ENCODE measurements at regions not wholly inside any gene's neighbourhood (a gene's known extent, or its start where the extent isn't known, plus 50 kb on each side); places are given as distances from the start of the nearest gene placed in this dataset.

DNA sequence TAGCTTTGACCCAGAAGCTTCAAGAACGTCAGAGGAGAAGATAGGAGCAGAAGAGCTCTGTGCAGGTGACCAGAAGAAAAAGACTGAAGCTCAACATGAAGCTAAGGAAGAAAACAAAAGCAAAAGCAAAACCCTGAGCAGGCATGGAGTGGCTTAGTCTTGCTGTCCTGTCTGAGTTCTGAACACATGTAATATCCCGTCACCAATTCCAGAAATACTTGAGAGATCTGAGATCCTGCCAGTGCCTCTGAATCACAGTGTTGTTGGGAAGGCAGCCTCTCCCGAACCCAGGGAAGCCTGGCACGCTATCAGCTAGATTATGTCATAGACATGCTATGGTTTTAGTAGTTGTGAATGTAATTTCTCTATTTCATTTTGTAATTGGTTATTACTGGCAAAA, 235.7 kb downstream of the ICE1 start:
- intact Hi-C loops (cut with DNase I, micrococcal nuclease), result no loop called here
- ChIA-PET CTCF (no interaction called here), POLR2A (no interaction called here)
- DNase-seq (no peak), ATAC-seq (no peak)
- Mint-ChIP-seq H3K4me1 (no peaks in the 10 kb centered on the region), H3K36me3 (ENCODE audit: low read depth) (no peaks in the 10 kb centered on the region), H3K9me3 (ENCODE audit: low read depth) (no peaks in the 10 kb centered on the region), H3K27me3 (peaks cover 7% of the 10 kb centered on the region), H3K4me3 (no peak overlapping the region), H3K27ac (no peak overlapping the region)

DNA sequence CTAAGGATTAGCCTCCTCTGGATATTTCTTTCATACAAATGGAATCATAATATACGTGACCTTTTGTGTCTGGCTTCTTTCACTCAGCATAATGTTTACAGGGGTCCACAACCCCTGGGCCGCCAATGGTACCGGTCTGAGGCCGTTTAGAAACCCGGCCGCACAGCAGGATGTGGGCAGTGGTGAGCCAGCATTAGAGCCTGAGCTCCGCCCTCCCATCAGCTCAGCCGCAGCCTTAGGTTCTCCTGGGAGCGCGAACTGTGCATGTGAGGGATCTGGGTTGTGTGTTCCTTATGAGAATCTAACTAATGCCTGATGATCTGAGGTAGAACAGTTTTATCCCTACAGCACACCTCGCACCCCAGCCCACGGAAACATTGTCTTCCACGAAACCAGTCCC, 229.7 kb downstream of the ICE1 start:
- DNase-seq (no peak), ATAC-seq (no peak)
- intact Hi-C loops (cut with DNase I, micrococcal nuclease), result no loop called here
- Mint-ChIP-seq H3K36me3 (ENCODE audit: low read depth) (no peaks in the 10 kb centered on the region), H3K4me3 (no peak overlapping the region), H3K27ac (no peak overlapping the region), H3K9me3 (ENCODE audit: low read depth) (no peaks in the 10 kb centered on the region), H3K27me3 (no peaks in the 10 kb centered on the region), H3K4me1 (no peaks in the 10 kb centered on the region)
- POLR2A ChIA-PET, result no interaction called here
- CTCF ChIA-PET, result no interaction called here

DNA sequence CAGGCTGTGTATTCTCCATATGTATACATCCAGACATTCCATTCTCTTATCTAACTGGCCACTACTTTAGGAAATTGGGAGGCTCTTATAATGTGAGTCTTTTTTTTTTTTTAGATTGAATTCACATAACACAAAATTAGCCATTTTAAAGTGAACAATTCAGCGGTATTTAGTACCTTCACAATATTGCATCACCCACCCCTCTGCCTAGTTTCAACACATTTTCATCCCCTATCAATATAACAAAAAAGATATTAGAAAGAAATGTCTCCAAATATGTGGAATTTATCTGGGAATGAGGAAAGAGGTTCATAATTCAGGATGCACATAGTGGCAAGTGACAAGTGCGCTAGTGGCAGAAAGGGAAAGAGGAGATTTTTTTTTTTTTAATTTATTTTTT, 228.5 kb downstream of the ICE1 start:
- ATAC-seq, result no peak
- POLR2A ChIA-PET, result no interaction called here
- Mint-ChIP-seq H3K27me3 (no peaks in the 10 kb centered on the region), H3K27ac (no peak overlapping the region), H3K4me3 (no peak overlapping the region), H3K36me3 (ENCODE audit: low read depth) (no peaks in the 10 kb centered on the region), H3K9me3 (ENCODE audit: low read depth) (no peaks in the 10 kb centered on the region), H3K4me1 (no peaks in the 10 kb centered on the region)
- CTCF ChIA-PET, result no interaction called here
- intact Hi-C loops (cut with DNase I, micrococcal nuclease), result no loop called here
- DNase-seq, result no peak

DNA sequence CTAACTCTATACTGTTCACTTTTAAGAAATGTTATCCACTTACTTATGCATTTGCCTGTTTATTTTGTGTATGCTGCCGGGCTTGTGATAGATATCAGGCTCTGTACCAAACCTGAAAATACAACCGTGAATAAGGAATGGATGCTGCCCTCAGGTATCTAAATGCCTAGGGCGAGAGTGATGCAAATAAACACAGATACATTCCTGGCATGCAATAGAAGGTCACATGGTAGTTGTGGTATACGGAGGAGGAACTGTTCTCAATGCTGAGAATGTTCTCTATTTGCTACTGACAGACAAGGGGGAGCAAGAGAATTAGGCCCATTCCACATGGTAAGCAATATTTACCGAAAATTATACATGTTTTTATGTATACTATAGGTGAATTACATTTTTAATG, 227.8 kb downstream of the ICE1 start:
- ChIA-PET POLR2A (no interaction called here), CTCF (no interaction called here)
- no peak overlapping the region for H3K4me3 Mint-ChIP-seq
- H3K27ac Mint-ChIP-seq, result no peak overlapping the region
- ATAC-seq (no peak), DNase-seq (no peak)
- H3K27me3 Mint-ChIP-seq, result no peaks in the 10 kb centered on the region
- no peaks in the 10 kb centered on the region for H3K9me3 Mint-ChIP-seq (ENCODE audit: low read depth)
- intact Hi-C loops (cut with DNase I, micrococcal nuclease), result no loop called here
- H3K4me1 Mint-ChIP-seq, result no peaks in the 10 kb centered on the region
- H3K36me3 Mint-ChIP-seq (ENCODE audit: low read depth), result no peaks in the 10 kb centered on the region

DNA sequence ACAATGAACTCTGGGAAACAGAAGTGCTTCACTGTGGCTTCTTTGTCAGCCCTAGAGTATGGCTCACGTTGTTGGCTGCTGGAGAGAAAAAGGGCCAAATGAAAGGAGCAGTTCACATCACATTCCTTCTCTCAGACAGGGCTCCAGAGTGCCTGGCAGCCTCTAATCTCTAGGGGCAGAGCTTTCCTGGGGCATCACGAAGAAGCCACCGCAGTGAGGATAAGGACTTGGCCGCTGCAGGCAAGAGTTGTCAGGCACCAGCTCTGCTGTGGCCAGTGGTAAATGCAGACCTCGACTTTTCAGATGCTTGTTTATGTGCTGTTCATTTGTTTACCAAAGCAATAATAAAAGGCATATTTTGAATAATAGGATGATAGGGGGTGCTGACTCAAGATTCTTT, 227.2 kb downstream of the ICE1 start:
- intact Hi-C loops (cut with DNase I, micrococcal nuclease), result no loop called here
- no peak for DNase-seq
- H3K9me3 Mint-ChIP-seq (ENCODE audit: low read depth), result no peaks in the 10 kb centered on the region
- ChIA-PET POLR2A (no interaction called here), CTCF (no interaction called here)
- H3K4me3 Mint-ChIP-seq, result no peak overlapping the region
- H3K4me1 Mint-ChIP-seq, result no peaks in the 10 kb centered on the region
- H3K27me3 Mint-ChIP-seq, result no peaks in the 10 kb centered on the region
- ATAC-seq, result no peak
- no peak overlapping the region for H3K27ac Mint-ChIP-seq
- no peaks in the 10 kb centered on the region for H3K36me3 Mint-ChIP-seq (ENCODE audit: low read depth)

DNA sequence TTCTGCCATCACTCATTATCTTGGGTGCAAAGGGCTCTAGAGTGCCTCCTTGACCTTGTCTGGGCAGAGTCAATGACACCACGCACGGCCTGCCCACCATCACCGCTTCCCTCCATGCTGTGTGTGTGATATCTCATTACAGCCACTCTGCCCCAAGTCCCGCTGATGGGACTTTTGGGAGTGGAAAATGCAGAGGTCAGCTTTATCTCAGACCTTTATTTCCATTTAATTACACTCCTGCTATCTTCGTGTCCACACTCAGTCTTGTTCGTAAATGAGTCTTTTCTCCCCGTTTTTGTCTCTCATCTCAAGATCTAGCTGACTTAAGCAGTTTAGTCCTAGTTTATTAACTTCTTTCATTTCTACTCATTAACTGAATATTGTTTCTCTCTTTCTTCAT, 226.2 kb downstream of the ICE1 start:
- intact Hi-C loops (cut with DNase I, micrococcal nuclease), result no loop called here
- no peak overlapping the region for H3K27ac Mint-ChIP-seq
- no peaks in the 10 kb centered on the region for H3K27me3 Mint-ChIP-seq
- no peaks in the 10 kb centered on the region for H3K36me3 Mint-ChIP-seq (ENCODE audit: low read depth)
- H3K4me3 Mint-ChIP-seq, result no peak overlapping the region
- DNase-seq (no peak), ATAC-seq (no peak)
- no peaks in the 10 kb centered on the region for H3K4me1 Mint-ChIP-seq
- ChIA-PET CTCF (no interaction called here), POLR2A (no interaction called here)
- no peaks in the 10 kb centered on the region for H3K9me3 Mint-ChIP-seq (ENCODE audit: low read depth)

DNA sequence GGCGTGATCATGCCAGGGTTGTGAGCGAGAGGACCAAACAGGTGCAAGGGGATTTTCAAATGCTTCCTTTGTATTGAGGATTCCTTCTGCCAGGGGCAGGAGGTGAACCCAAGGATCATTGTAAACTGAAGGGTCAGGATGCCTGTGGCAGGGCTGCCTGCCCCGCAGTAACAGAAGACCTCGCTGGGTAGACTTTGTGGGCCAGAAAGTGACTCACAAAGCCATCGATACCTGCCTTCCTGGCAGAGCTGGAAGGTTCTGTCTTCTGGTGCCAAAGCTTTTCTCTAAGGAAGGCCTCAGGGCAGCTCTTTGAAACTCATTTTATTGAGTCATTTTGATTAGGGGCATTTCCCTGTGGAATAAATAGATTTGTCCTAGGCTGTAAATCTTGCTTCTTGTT, 223.4 kb downstream of the ICE1 start:
- Mint-ChIP-seq H3K4me1 (no peaks in the 10 kb centered on the region), H3K27ac (no peak overlapping the region), H3K9me3 (ENCODE audit: low read depth) (no peaks in the 10 kb centered on the region), H3K36me3 (ENCODE audit: low read depth) (no peaks in the 10 kb centered on the region), H3K4me3 (no peak overlapping the region), H3K27me3 (peaks cover 2% of the 10 kb centered on the region)
- no peak for DNase-seq
- ATAC-seq, result no peak
- CTCF ChIA-PET, result no interaction called here
- intact Hi-C loops (cut with DNase I, micrococcal nuclease), result no loop called here
- POLR2A ChIA-PET, result interaction anchor here (0.6 kb wide), 1 partner anchor 371 kb away, joined by 3 read pairs; no protein-coding TSS in a partner anchor

DNA sequence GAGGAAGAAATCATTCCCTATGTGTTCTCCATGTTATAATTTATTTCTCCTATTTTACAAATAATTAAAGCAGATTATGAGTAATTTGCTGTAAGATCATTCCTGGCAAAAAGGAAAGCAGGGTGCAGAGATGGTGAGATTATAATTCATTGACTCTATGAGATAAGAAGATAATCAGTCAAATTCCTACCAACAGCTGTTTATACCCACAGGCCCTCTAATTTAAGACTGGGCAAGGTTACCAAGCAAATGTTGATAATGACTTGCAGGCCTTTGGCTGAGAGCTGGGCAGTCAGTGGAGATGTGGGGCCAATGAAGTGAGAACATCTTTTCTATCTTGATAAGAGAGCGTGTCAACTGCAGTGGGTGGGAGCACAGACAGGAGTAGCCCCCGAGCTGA, 222.7 kb downstream of the ICE1 start:
- peaks cover 2% of the 10 kb centered on the region for H3K27me3 Mint-ChIP-seq
- intact Hi-C loops (cut with DNase I, micrococcal nuclease), result no loop called here
- no peaks in the 10 kb centered on the region for H3K4me1 Mint-ChIP-seq
- ChIA-PET CTCF (no interaction called here), POLR2A (interaction anchor here (0.6 kb wide), 1 partner anchor 372 kb away, joined by 3 read pairs; no protein-coding TSS in a partner anchor)
- H3K4me3 Mint-ChIP-seq, result no peak overlapping the region
- no peak for DNase-seq
- no peak for ATAC-seq
- H3K9me3 Mint-ChIP-seq (ENCODE audit: low read depth), result no peaks in the 10 kb centered on the region
- no peak overlapping the region for H3K27ac Mint-ChIP-seq
- no peaks in the 10 kb centered on the region for H3K36me3 Mint-ChIP-seq (ENCODE audit: low read depth)

DNA sequence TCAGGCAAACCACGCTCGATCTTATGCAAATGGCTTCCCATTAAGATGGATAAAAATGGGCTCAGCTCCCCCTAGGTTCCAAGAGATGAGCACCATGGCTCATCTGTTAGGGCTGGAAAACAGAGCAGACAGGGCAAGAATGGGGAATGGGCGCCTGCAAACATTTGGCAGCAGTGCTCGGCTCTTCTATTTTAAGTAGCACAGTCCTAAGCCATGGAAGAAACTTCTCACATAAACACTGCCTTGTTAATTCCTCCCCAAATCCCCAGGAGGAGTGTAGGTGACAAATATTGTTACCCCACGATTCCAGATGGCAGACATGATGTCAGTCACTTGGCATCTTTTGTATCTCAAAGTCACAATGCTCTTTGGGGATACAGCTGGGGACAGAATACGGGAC, 221.8 kb downstream of the ICE1 start:
- no peaks in the 10 kb centered on the region for H3K36me3 Mint-ChIP-seq (ENCODE audit: low read depth)
- H3K27me3 Mint-ChIP-seq, result peaks cover 9% of the 10 kb centered on the region
- no peak overlapping the region for H3K27ac Mint-ChIP-seq
- H3K4me3 Mint-ChIP-seq, result no peak overlapping the region
- ChIA-PET CTCF (no interaction called here), POLR2A (no interaction called here)
- DNase-seq (no peak), ATAC-seq (no peak)
- intact Hi-C loops (cut with DNase I, micrococcal nuclease), result loop anchor here in 1 of 2 experiments (5.0 kb wide), 1 partner anchor 152 kb away; no protein-coding TSS in a partner anchor
- H3K4me1 Mint-ChIP-seq, result no peaks in the 10 kb centered on the region
- no peaks in the 10 kb centered on the region for H3K9me3 Mint-ChIP-seq (ENCODE audit: low read depth)

DNA sequence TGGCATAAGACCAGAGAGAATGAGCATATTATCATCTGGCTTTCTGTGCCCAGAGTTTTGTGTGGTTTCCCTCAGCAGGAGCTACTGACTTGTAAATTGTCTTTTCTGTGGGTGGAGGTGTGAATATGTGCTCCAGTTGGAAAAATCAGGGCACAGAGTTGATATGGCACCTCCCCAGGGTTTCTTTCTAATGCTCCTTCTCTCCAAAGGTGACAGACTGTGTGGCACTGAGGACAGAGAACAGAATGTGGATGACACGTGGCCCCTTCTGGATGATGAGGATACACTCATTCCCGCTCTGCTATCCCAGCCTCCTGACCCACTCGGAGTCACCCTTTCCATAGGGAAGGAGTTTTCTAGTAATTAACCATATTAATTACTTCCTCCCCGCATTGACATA, 221.0 kb downstream of the ICE1 start:
- no peak overlapping the region for H3K4me3 Mint-ChIP-seq
- no peak for ATAC-seq
- DNase-seq, result no peak
- POLR2A ChIA-PET, result no interaction called here
- CTCF ChIA-PET, result no interaction called here
- H3K27ac Mint-ChIP-seq, result no peak overlapping the region
- no peaks in the 10 kb centered on the region for H3K9me3 Mint-ChIP-seq (ENCODE audit: low read depth)
- no peaks in the 10 kb centered on the region for H3K4me1 Mint-ChIP-seq
- no peaks in the 10 kb centered on the region for H3K36me3 Mint-ChIP-seq (ENCODE audit: low read depth)
- H3K27me3 Mint-ChIP-seq, result peaks cover 9% of the 10 kb centered on the region
- intact Hi-C loops (cut with DNase I, micrococcal nuclease), result loop anchor here in 1 of 2 experiments (5.0 kb wide), 1 partner anchor 151 kb away; no protein-coding TSS in a partner anchor

DNA sequence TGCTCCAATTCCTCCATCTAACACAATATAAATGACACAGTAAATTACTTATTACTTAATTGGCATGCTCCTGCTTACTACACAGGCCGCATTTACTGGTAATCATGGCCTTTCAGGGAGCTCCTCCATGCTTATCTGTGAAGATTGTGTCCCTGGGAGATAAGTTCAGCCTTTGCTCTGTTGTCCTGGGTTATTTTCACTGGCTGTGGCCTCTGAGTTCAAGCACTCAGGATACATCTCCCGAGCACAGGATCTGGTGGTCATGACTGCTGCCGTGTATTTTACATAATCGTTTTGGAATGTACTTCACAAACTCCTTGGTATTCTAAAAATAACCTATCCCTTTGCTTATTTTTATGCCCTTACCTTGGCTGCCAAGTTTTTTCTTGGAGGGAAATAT, 215.7 kb downstream of the ICE1 start:
- Mint-ChIP-seq H3K27me3 (peaks cover 12% of the 10 kb centered on the region), H3K36me3 (ENCODE audit: low read depth) (no peaks in the 10 kb centered on the region), H3K27ac (no peak overlapping the region), H3K9me3 (ENCODE audit: low read depth) (no peaks in the 10 kb centered on the region), H3K4me3 (no peak overlapping the region), H3K4me1 (no peaks in the 10 kb centered on the region)
- no peak for ATAC-seq
- POLR2A ChIA-PET, result no interaction called here
- no peak for DNase-seq
- CTCF ChIA-PET, result no interaction called here
- intact Hi-C loops (cut with DNase I, micrococcal nuclease), result no loop called here

DNA sequence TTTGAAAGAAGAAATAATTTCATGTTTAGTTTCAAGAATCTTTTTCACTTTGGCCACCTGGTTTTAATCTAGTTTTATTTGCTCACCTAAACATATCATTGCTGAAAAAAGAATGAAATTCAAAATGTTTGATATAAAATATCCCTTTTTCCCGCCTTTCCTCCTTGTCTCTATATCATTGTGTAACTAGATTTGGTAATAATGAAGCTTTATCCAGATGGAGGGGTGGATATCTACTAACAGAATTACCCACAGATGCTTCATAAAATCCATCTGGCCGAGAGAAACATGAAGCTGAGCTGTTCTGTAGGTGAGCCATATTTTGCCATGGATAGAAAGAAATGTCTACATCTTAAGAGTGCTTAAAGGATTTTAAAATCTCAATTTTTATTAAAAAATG, 214.7 kb downstream of the ICE1 start:
- no peaks in the 10 kb centered on the region for H3K9me3 Mint-ChIP-seq (ENCODE audit: low read depth)
- no peak overlapping the region for H3K27ac Mint-ChIP-seq
- ChIA-PET POLR2A (no interaction called here), CTCF (no interaction called here)
- no peaks in the 10 kb centered on the region for H3K4me1 Mint-ChIP-seq
- no peak overlapping the region for H3K4me3 Mint-ChIP-seq
- DNase-seq, result no peak
- H3K36me3 Mint-ChIP-seq (ENCODE audit: low read depth), result no peaks in the 10 kb centered on the region
- H3K27me3 Mint-ChIP-seq, result peaks cover 10% of the 10 kb centered on the region
- ATAC-seq, result no peak
- intact Hi-C loops (cut with DNase I, micrococcal nuclease), result no loop called here

DNA sequence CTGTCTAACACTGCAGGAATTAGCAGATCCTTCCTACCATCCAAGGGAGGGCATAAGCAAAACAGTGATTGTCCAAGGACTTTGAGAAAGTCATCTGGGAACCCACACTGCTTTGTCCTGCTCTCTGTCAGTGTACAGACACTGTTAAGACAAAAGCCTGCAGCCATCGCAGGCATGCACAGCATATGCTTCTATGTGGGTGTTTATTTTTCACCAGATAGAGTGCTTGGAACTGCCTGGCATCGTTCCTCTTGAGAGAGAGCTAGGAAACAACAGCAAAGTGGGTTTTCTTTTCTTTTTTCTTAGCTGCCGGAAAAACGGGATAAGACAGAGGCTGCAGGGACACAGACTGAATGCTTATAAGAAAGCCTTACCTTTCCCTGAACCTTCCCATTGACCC, 212.3 kb downstream of the ICE1 start:
- H3K4me1 Mint-ChIP-seq, result no peaks in the 10 kb centered on the region
- POLR2A ChIA-PET, result no interaction called here
- CTCF ChIA-PET, result no interaction called here

More for the DNA sequence above, 212.3 kb downstream of the ICE1 start:
- no peak for DNase-seq
- H3K36me3 Mint-ChIP-seq (ENCODE audit: low read depth), result no peaks in the 10 kb centered on the region
- H3K27me3 Mint-ChIP-seq, result peaks cover 7% of the 10 kb centered on the region
- intact Hi-C loops (cut with DNase I, micrococcal nuclease), result no loop called here
- no peaks in the 10 kb centered on the region for H3K9me3 Mint-ChIP-seq (ENCODE audit: low read depth)
- H3K4me3 Mint-ChIP-seq, result no peak overlapping the region
- H3K27ac Mint-ChIP-seq, result no peak overlapping the region
- no peak for ATAC-seq

Measured in activated CD4-positive, alpha-beta T cell treated with anti-CD3 and anti-CD28 coated beads for 36 hours (primary cell).